H1 (cell line): ENCODE measurements at regions not wholly inside any gene's neighbourhood (a gene's known extent, or its start where the extent isn't known, plus 50 kb on each side); places are given as distances from the start of the nearest gene placed in this dataset.
"Not testable (repeated sequence)": the region's sequence is repeated elsewhere in the genome, so short reads cannot be mapped to it uniquely, and the experiment has no call there.

ENCODE experiments used
- CTCF ChIA-PET: fragments of 300-600 bp; sonication (Branson Sonifier 250); formaldehyde crosslinking; loops from one replicate; lab custom pipeline; 2021; ENCODE audit not compliant: partially characterized antibody; lab: Charles Lee
- POLR2A ChIA-PET: fragments of 300-600 bp; sonication (Branson Sonifier 250); formaldehyde crosslinking; loops from one replicate; lab custom pipeline; 2021; ENCODE audit warnings: inconsistent platforms; ENCODE audit not compliant: partially characterized antibody; lab: Charles Lee
- DNase-seq, 2 experiments: peaks; one replicate each; pipeline versions ENCODE4 v3.0.0 to v3.0.0-alpha.2; 2010 to 2022; ENCODE audit warnings: low spot score in 2 of 2, low read depth in 1 of 2, mixed read lengths in 1 of 2
- FAIRE-seq: peaks from 2 replicates; lab custom pipeline; 2011; peaks lifted over from hg19 to GRCh38; lab: Jason Lieb, UNC
- H2AFZ ChIP-seq: 2 replicates; pipeline ENCODE4 v1.8.1; 2012; ENCODE audit warnings: low read length, inconsistent platforms
- H2AK5ac ChIP-seq: 2 replicates; pipeline ENCODE4 v1.6.1; 2013; ENCODE audit warnings: low read depth, low read length
- H2BK120ac ChIP-seq: replicated peaks from 2 replicates; pipeline ENCODE3; 2013; ENCODE audit warnings: low read depth, low read length, inconsistent platforms
- H2BK12ac ChIP-seq: 2 replicates; pipeline ENCODE4 v1.6.1; 2013; ENCODE audit warnings: low read depth, low read length
- H2BK15ac ChIP-seq: 2 replicates; pipeline ENCODE4 v1.6.1; 2013; ENCODE audit warnings: low read length
- H2BK20ac ChIP-seq: 2 replicates; pipeline ENCODE4 v1.6.1; 2013; ENCODE audit warnings: low read length
- H2BK5ac ChIP-seq: 2 replicates; pipeline ENCODE4 v1.6.1; 2013; ENCODE audit warnings: low read depth, low read length
- H3K14ac ChIP-seq: 2 replicates; pipeline ENCODE4 v1.6.1; 2013; ENCODE audit warnings: inconsistent platforms; ENCODE audit not compliant: insufficient read length
- H3K18ac ChIP-seq: 2 replicates; pipeline ENCODE4 v1.6.1; 2013; ENCODE audit warnings: low read length; ENCODE audit errors: extremely low read depth
- H3K23ac ChIP-seq: 2 replicates; pipeline ENCODE4 v1.6.1; 2013; ENCODE audit warnings: inconsistent platforms; ENCODE audit not compliant: insufficient read length
- H3K23me2 ChIP-seq: 2 replicates; pipeline ENCODE4 v1.6.1; 2013; ENCODE audit warnings: low read depth, low read length
- H3K27ac ChIP-seq: 2 replicates; pipeline ENCODE4 v1.6.1; 2011; ENCODE audit warnings: low read depth, low read length, inconsistent platforms
- H3K27me3 ChIP-seq, 4 experiments: replicated peaks in 1 of 4; 1 replicate in 1 of 4; 2 replicates in 3 of 4; pipeline versions ENCODE4 v1.6.1 to v1.8.1; 2011 to 2013; ENCODE audit warnings: low read length in 3 of 4, mild to moderate bottlenecking in 3 of 4, inconsistent platforms in 2 of 4, mixed read lengths in 2 of 4, moderate library complexity in 1 of 4; ENCODE audit not compliant: control insufficient read depth in 3 of 4, insufficient read depth in 3 of 4; ENCODE audit errors: extremely low read depth in 1 of 4
- H3K36me3 ChIP-seq, 4 experiments: 2 replicates each; pipeline versions ENCODE4 v1.6.1 to v1.8.1; 2011 to 2013; ENCODE audit warnings: mild to moderate bottlenecking in 4 of 4, low read length in 3 of 4, moderate library complexity in 2 of 4, control low read depth in 1 of 4, inconsistent platforms in 1 of 4; ENCODE audit not compliant: insufficient read depth in 4 of 4, control insufficient read depth in 2 of 4
- H3K4ac ChIP-seq: replicated peaks from 2 replicates; pipeline ENCODE3; 2013; ENCODE audit warnings: low read length, low read depth, mixed read lengths, inconsistent platforms; ENCODE audit not compliant: insufficient read length
- H3K4me1 ChIP-seq, 4 experiments: replicated peaks in 1 of 4; 1 replicate in 1 of 4; 2 replicates in 3 of 4; pipeline versions ENCODE4 v1.6.1 to v1.8.1; 2011 to 2013; ENCODE audit warnings: low read length in 3 of 4, inconsistent platforms in 2 of 4, mixed read lengths in 1 of 4; ENCODE audit not compliant: insufficient read depth in 4 of 4, control insufficient read depth in 3 of 4
- H3K4me2 ChIP-seq, 2 experiments: 2 replicates each; pipeline versions ENCODE4 v1.6.1 to v1.8.1; 2011 to 2013; ENCODE audit warnings: low read depth in 2 of 2, low read length in 2 of 2, control low read depth in 1 of 2, inconsistent platforms in 1 of 2, mild to moderate bottlenecking in 1 of 2; ENCODE audit not compliant: insufficient read depth in 1 of 2
- H3K4me3 ChIP-seq, 4 experiments: fragments of 200-600, 300-600 bp in 1 of 4; sonication (generic), shearing (Covaris generic), sonication (Bioruptor Twin) in 1 of 4; 2 replicates each; pipeline versions ENCODE4 v1.5.1 to v1.8.1; 2011 to 2016; ENCODE audit warnings: low read length in 4 of 4, low read depth in 3 of 4, control low read depth in 2 of 4, inconsistent platforms in 2 of 4, mild to moderate bottlenecking in 2 of 4, mixed read lengths in 1 of 4, moderate library complexity in 1 of 4; ENCODE audit not compliant: insufficient read depth in 2 of 4; ENCODE audit errors: extremely low read depth in 1 of 4
- H3K56ac ChIP-seq: replicated peaks from 2 replicates; pipeline ENCODE3; 2013; ENCODE audit warnings: low read depth, mild to moderate bottlenecking, mixed read lengths, low read length, inconsistent platforms; ENCODE audit not compliant: insufficient read length
- H3K79me1 ChIP-seq: 2 replicates; pipeline ENCODE4 v1.6.1; 2013; ENCODE audit warnings: low read depth, low read length, control low read depth
- H3K79me2 ChIP-seq, 2 experiments: 2 replicates each; pipeline versions ENCODE4 v1.6.1 to v1.8.1; 2012 to 2013; ENCODE audit warnings: low read length in 2 of 2, mild to moderate bottlenecking in 2 of 2, inconsistent platforms in 1 of 2; ENCODE audit not compliant: insufficient read depth in 2 of 2, control insufficient read depth in 1 of 2
- H3K9ac ChIP-seq, 4 experiments: replicated peaks in 1 of 4; 1 replicate in 1 of 4; 2 replicates in 3 of 4; pipeline versions ENCODE4 v1.6.1 to v1.8.1; 2011 to 2013; ENCODE audit warnings: low read depth in 3 of 4, low read length in 3 of 4, control low read depth in 2 of 4, mild to moderate bottlenecking in 2 of 4, moderate library complexity in 2 of 4, inconsistent platforms in 1 of 4; ENCODE audit errors: extremely low read depth in 1 of 4
- H3K9me3 ChIP-seq, 2 experiments: 2 replicates each; pipeline versions ENCODE4 v1.6.1 to v1.8.1; 2012 to 2013; ENCODE audit warnings: mild to moderate bottlenecking in 2 of 2, moderate library complexity in 2 of 2, control low read depth in 1 of 2, inconsistent platforms in 1 of 2, low read depth in 1 of 2, low read length in 1 of 2, mixed read lengths in 1 of 2; ENCODE audit not compliant: insufficient read depth in 2 of 2
- H4K20me1 ChIP-seq, 2 experiments: replicated peaks in 1 of 2; 2 replicates each; pipeline versions ENCODE3 to v1.8.1; 2011 to 2013; ENCODE audit warnings: inconsistent platforms in 2 of 2, low read length in 2 of 2, mild to moderate bottlenecking in 1 of 2; ENCODE audit not compliant: insufficient read depth in 2 of 2, control insufficient read depth in 1 of 2
- H4K5ac ChIP-seq: 2 replicates; pipeline ENCODE4 v1.6.1; 2013; ENCODE audit warnings: low read length, low read depth, mixed read lengths, inconsistent platforms; ENCODE audit not compliant: insufficient read length
- H4K8ac ChIP-seq: 2 replicates; pipeline ENCODE4 v1.8.0; 2013; ENCODE audit warnings: mild to moderate bottlenecking, moderate library complexity, low read length, inconsistent platforms; ENCODE audit not compliant: insufficient read depth; ENCODE audit errors: extremely low read depth
- H4K91ac ChIP-seq: replicated peaks from 2 replicates; pipeline ENCODE3; 2013; ENCODE audit warnings: low read length, mixed read lengths, inconsistent platforms; ENCODE audit not compliant: insufficient read length
- WGBS, 2 experiments: shearing (Covaris generic) in 1 of 2; methylation state at CpG; one replicate each; pipeline versions ENCODE4 v1.1.6 to v1.1.7; 2013 to 2015; ENCODE audit warnings: low lambda C conversion rate in 2 of 2, mixed read lengths in 2 of 2, inconsistent platforms in 1 of 2, low coverage in 1 of 2, missing lambda C conversion rate in 1 of 2; ENCODE audit not compliant: insufficient replicate concordance in 2 of 2, insufficient coverage in 1 of 2, insufficient read length in 1 of 2; ENCODE audit errors: extremely low coverage in 1 of 2, missing lambda C conversion rate in 1 of 2; 5-methylcytosine and 5-hydroxymethylcytosine counted together

DNA sequence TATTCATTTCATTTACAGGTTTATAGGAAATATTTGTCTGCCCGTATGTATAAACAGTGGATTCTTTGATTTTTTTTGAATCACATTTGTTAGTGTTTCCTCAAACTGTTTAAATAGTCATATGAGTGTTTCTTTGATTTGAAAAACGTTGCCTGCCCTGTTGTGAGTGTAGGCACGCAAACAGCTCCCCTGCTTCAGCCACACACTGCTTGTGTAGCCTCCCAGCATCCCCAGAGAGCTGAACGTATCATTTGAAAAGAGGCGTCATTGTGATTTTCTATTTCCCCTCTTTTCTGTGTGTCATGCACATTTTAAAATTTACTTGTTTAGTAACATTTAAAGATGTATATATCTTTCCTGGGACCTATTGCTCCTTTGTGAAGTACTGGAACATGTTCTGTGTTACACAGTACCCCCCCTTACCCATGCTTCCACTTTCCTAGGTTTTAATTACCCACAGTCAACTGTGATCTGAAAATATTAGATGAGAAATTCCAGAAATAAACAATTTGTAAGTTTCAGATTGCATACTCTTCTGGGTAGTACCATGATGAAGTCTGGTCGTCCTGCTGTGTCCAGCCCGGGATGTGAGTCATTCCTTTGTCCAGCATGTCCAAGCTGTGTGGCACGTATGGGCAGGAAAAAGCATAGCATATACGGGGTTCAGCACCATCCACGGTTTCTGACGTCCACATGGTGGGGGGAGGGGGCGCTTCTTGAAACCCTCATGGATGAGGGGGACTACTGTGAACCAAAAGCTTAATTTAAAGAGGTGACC, 78.7 kb downstream of the NPIPB11 start:
- H4K5ac ChIP-seq, FAIRE-seq, H3K79me1 ChIP-seq, H2BK20ac ChIP-seq, H3K18ac ChIP-seq, H4K91ac ChIP-seq, H3K4me3 ChIP-seq, H3K4me1 ChIP-seq, H2BK120ac ChIP-seq, H3K23me2 ChIP-seq, H3K4me2 ChIP-seq, POLR2A ChIA-PET, H3K56ac ChIP-seq, H4K20me1 ChIP-seq, H3K27ac ChIP-seq, H3K9me3 ChIP-seq, H4K8ac ChIP-seq, H3K4ac ChIP-seq, H2BK12ac ChIP-seq, H2AFZ ChIP-seq, H2BK5ac ChIP-seq, H3K14ac ChIP-seq, H3K79me2 ChIP-seq, H2AK5ac ChIP-seq, H3K23ac ChIP-seq, H3K27me3 ChIP-seq, H3K36me3 ChIP-seq, H2BK15ac ChIP-seq, H3K9ac ChIP-seq, DNase-seq, CTCF ChIA-PET: not testable (repeated sequence)
- WGBS, 2 experiments: 84% methylated on average over 12 of the region's 12 CpGs; no CpG with 5 or more reads in 1 of the 2 experiments
